HepG2 (cell line): ENCODE measurements at regions not wholly inside any gene's neighbourhood (a gene's known extent, or its start where the extent isn't known, plus 50 kb on each side); places are given as distances from the start of the nearest gene placed in this dataset.

Experiments used
- ATAC-seq: fragments of 200-7000 bp; cut with Tn5 transposase; 3 replicates; pipeline ENCODE4 v1.9.1; 2020; ENCODE audit warnings: mild to moderate bottlenecking, moderate library complexity
- BruUV-seq: library from RNA; stranded (reverse); fragments of 400-500 nt; replicated peaks from 2 replicates; lab custom pipeline; 2021; lab: Mats Ljungman, UMichigan
- CTCF ChIA-PET: fragments of 300-600 bp; formaldehyde crosslinking; extraction: SDS; loops from one replicate; lab custom pipeline; 2021; ENCODE audit warnings: low total read pairs, inconsistent platforms, low intra/inter-chr PET ratio; lab: Yijun Ruan, JAX
- POLR2A ChIA-PET: fragments of 350-600 bp; sonication (Branson Sonifier 250); formaldehyde crosslinking; loops from one replicate; lab custom pipeline; 2020; ENCODE audit warnings: antibody characterized with exemption, inconsistent platforms; lab: Yijun Ruan, JAX
- DNase-seq: peaks from one replicate; pipeline ENCODE4 v3.0.0-alpha.2; 2015; ENCODE audit warnings: low spot score
- FAIRE-seq: peaks from 3 replicates; lab custom pipeline; 2011; peaks lifted over from hg19 to GRCh38; lab: Jason Lieb, UNC
- H2AFZ ChIP-seq: one replicate; pipeline ENCODE4 v1.6.1; 2011; ENCODE audit warnings: low read length, inconsistent platforms
- H3K27ac ChIP-seq: fragments of 300-600 bp; 3 replicates; pipeline ENCODE4 v1.8.0; 2011; ENCODE audit warnings: mixed run types, mild to moderate bottlenecking, mixed read lengths, low read length, inconsistent platforms; ENCODE audit not compliant: insufficient read depth; ENCODE audit errors: extremely low read length
- H3K27me3 ChIP-seq, 2 experiments: fragments of 200-600 bp in 1 of 2; 2 replicates in 1 of 2; 3 replicates in 1 of 2; pipeline versions ENCODE4 v1.6.0 to v1.8.0; 2011; ENCODE audit warnings: low read length in 2 of 2, mild to moderate bottlenecking in 2 of 2, moderate library complexity in 2 of 2, inconsistent platforms in 1 of 2; ENCODE audit not compliant: insufficient read depth in 2 of 2, control insufficient read depth in 1 of 2
- H3K36me3 ChIP-seq, 2 experiments: fragments of 200-600 bp in 1 of 2; replicated peaks in 1 of 2; 2 replicates in 1 of 2; 3 replicates in 1 of 2; pipeline versions ENCODE4 v1.5.1 to v1.8.0; 2011; ENCODE audit warnings: low read length in 2 of 2, inconsistent platforms in 1 of 2; ENCODE audit not compliant: insufficient read depth in 2 of 2, control insufficient read depth in 1 of 2
- H3K4me1 ChIP-seq: 2 replicates; pipeline ENCODE4 v1.5.1; 2012; ENCODE audit warnings: low read length, inconsistent platforms; ENCODE audit not compliant: insufficient read depth
- H3K4me2 ChIP-seq: 2 replicates; pipeline ENCODE4 v1.6.0; 2011; ENCODE audit warnings: low read depth, low read length, inconsistent platforms
- H3K4me3 ChIP-seq, 3 experiments: fragments of 200-600 bp in 1 of 3; sonication (generic), shearing (Covaris generic) in 1 of 3; replicated peaks in 1 of 3; 2 replicates each; pipeline ENCODE4 v1.5.1; 2011 to 2016; ENCODE audit warnings: low read length in 3 of 3, inconsistent platforms in 2 of 3, low read depth in 2 of 3, mild to moderate bottlenecking in 2 of 3, control low read depth in 1 of 3, mixed read lengths in 1 of 3; ENCODE audit not compliant: insufficient read depth in 1 of 3
- H3K79me2 ChIP-seq: one replicate; pipeline ENCODE4 v1.6.1; 2011; ENCODE audit warnings: low read length, inconsistent platforms; ENCODE audit not compliant: insufficient read depth
- H3K9ac ChIP-seq: 2 replicates; pipeline ENCODE4 v1.6.0; 2011; ENCODE audit warnings: mild to moderate bottlenecking, low read depth, low read length, inconsistent platforms; ENCODE audit not compliant: insufficient read depth
- H3K9me3 ChIP-seq: 2 replicates; pipeline ENCODE4 v1.5.1; 2012; ENCODE audit warnings: mild to moderate bottlenecking, low read length
- H4K20me1 ChIP-seq: 2 replicates; pipeline ENCODE4 v1.6.0; 2011; ENCODE audit warnings: inconsistent platforms, mild to moderate bottlenecking, low read length, moderate library complexity; ENCODE audit not compliant: insufficient read depth
- CAMTA2 ChIP-seq: sonication (generic); formaldehyde crosslinking; IDR thresholded peaks from 2 replicates; pipeline ENCODE4 v1.4.0; 2020; ENCODE audit warnings: mild to moderate bottlenecking, missing genetic modification reagents, borderline replicate concordance
- ERF ChIP-seq: IDR thresholded peaks from 2 replicates; pipeline ENCODE4 v1.6.1; 2018; ENCODE audit warnings: missing biosample characterization, missing genetic modification reagents
- HMGA1 ChIP-seq: sonication (generic); formaldehyde crosslinking; conservative IDR thresholded peaks from 2 replicates; pipeline ENCODE4 v1.4.0; 2020; ENCODE audit warnings: missing genetic modification reagents
- HMGXB4 ChIP-seq, 2 experiments: sonication (generic) in 1 of 2; formaldehyde crosslinking in 1 of 2; IDR thresholded peaks; 2 replicates each; pipeline versions ENCODE4 v1.4.0 to v1.6.1; 2018 to 2020; ENCODE audit warnings: missing genetic modification reagents in 2 of 2, borderline replicate concordance in 1 of 2, low read depth in 1 of 2, mild to moderate bottlenecking in 1 of 2, missing biosample characterization in 1 of 2
- HNRNPK ChIP-seq: fragments of 200-400 bp; formaldehyde crosslinking; IDR thresholded peaks from 2 replicates; pipeline ENCODE4 v1.6.1; 2018; ENCODE audit warnings: low read length, low read depth, moderate library complexity, mild to moderate bottlenecking; ENCODE audit not compliant: poor library complexity, severe bottlenecking
- LCORL ChIP-seq, 2 experiments: fragments of 450-650 bp in 1 of 2; sonication (generic) in 1 of 2; formaldehyde crosslinking in 1 of 2; IDR thresholded peaks; 2 replicates each; pipeline versions ENCODE4 v1.5.0 to v1.6.1; 2017 to 2020; ENCODE audit warnings: antibody characterized with exemption in 1 of 2, missing genetic modification reagents in 1 of 2
- NFE2 ChIP-seq: sonication (generic); formaldehyde crosslinking; IDR thresholded peaks from 2 replicates; pipeline ENCODE4 v1.4.0; 2020; ENCODE audit warnings: missing genetic modification reagents
- NR3C1 ChIP-seq: sonication (generic); formaldehyde crosslinking; IDR thresholded peaks from 2 replicates; pipeline ENCODE4 v1.4.0; 2020; ENCODE audit warnings: missing genetic modification reagents
- ONECUT2 ChIP-seq: sonication (generic); formaldehyde crosslinking; IDR thresholded peaks from 2 replicates; pipeline ENCODE4 v1.4.0; 2020; ENCODE audit warnings: missing genetic modification reagents
- TARDBP ChIP-seq: sonication (generic); formaldehyde crosslinking; IDR thresholded peaks from 2 replicates; pipeline ENCODE4 v1.8.0; 2022; ENCODE audit warnings: mild to moderate bottlenecking, missing genetic modification reagents
- ZC3H4 ChIP-seq: sonication (generic); formaldehyde crosslinking; IDR thresholded peaks from 2 replicates; pipeline ENCODE4 v1.4.0; 2020; ENCODE audit warnings: missing genetic modification reagents, borderline replicate concordance
- ZMYM3 ChIP-seq: sonication (generic); formaldehyde crosslinking; IDR thresholded peaks from 2 replicates; pipeline ENCODE4 v1.5.1; 2020; ENCODE audit warnings: mild to moderate bottlenecking, missing genetic modification reagents
- ZNF160 ChIP-seq: sonication (generic); formaldehyde crosslinking; IDR thresholded peaks from 2 replicates; pipeline ENCODE4 v1.8.0; 2022; ENCODE audit warnings: mild to moderate bottlenecking, inconsistent platforms, missing genetic modification reagents
- ZNF800 ChIP-seq: sonication (generic); formaldehyde crosslinking; IDR thresholded peaks from 2 replicates; pipeline ENCODE4 v1.4.0; 2020; ENCODE audit warnings: missing genetic modification reagents
- ZSCAN30 ChIP-seq: sonication (generic); formaldehyde crosslinking; IDR thresholded peaks from 2 replicates; pipeline ENCODE4 v1.5.0; 2020; ENCODE audit warnings: mild to moderate bottlenecking, missing genetic modification reagents
- WGBS: methylation state at CpG from one replicate; pipeline ENCODE4 v1.1.6; 2017; ENCODE audit warnings: low lambda C conversion rate; 5-methylcytosine and 5-hydroxymethylcytosine counted together
- in situ Hi-C: cut with HindIII; loops from 2 replicates; pipeline ENCODE4 v1.10.0; 2017; ENCODE audit warnings: low pct_unique_long_range_greater_than_20kb; ENCODE audit not compliant: extremely low pct_ligation_motif_present
- intact Hi-C: fragments of 100-400 bp; cut with micrococcal nuclease; formaldehyde crosslinking; loops from one replicate; pipeline ENCODE4 v1.10.0; 2022; ENCODE audit not compliant: unreplicated experiment

GRCh38 chr4:175421506-175421905 is 390.6 kb downstream of the GPM6A start (continued):
- TF ChIP-seq ZC3H4 (CRISPR knock-in tag) = no peak
- TF ChIP-seq HNRNPK = no peak

GRCh38 chr4:175422331-175422730 is 389.7 kb downstream of the GPM6A start:
- 38% methylated on average over 2 of the region's 2 CpGs for WGBS
- H3K4me3 ChIP-seq = no peak overlapping the region
- no peak overlapping the region for H3K9ac ChIP-seq
- no peaks in the 10 kb centered on the region for H3K27me3 ChIP-seq
- ATAC-seq (no peak), DNase-seq (no peak), FAIRE-seq (no peak)
- ChIA-PET CTCF (no interaction called here), POLR2A (no interaction called here)
- no peak overlapping the region for H3K4me2 ChIP-seq
- H3K4me1 ChIP-seq = no peaks in the 10 kb centered on the region
- no peaks in the 10 kb centered on the region for H3K79me2 ChIP-seq
- intact Hi-C loops = no loop called here
- no peaks in the 10 kb centered on the region for H3K36me3 ChIP-seq
- no peak for TF ChIP-seq TARDBP (CRISPR knock-in tag)
- no peak for TF ChIP-seq LCORL (IDR thresholded peaks at IDR 0.05)
- TF ChIP-seq LCORL (CRISPR knock-in tag; IDR thresholded peaks at IDR 0.05) = no peak
- no peak for TF ChIP-seq ERF (CRISPR knock-in tag)
- H4K20me1 ChIP-seq = no peaks in the 10 kb centered on the region
- BruUV-seq = no TSS peak
- no peak overlapping the region for H3K27ac ChIP-seq
- in situ Hi-C loops = no loop called here
- no peak overlapping the region for H2AFZ ChIP-seq
- H3K9me3 ChIP-seq = peaks cover 70% of the 10 kb centered on the region

- Histone ChIP-seq H3K4me3 (no peak overlapping the region), H2AFZ (no peak overlapping the region), H3K4me2 (no peak overlapping the region), H3K79me2 (no peaks in the 10 kb centered on the region), H4K20me1 (no peaks in the 10 kb centered on the region), H3K27ac (no peak overlapping the region), H3K9ac (no peak overlapping the region), H3K9me3 (peaks cover 73% of the 10 kb centered on the region), H3K4me1 (no peaks in the 10 kb centered on the region), H3K27me3 (no peaks in the 10 kb centered on the region), H3K36me3 (no peaks in the 10 kb centered on the region)
- intact Hi-C loops (no loop called here), in situ Hi-C loops (no loop called here)
- BruUV-seq = no TSS peak
- ChIA-PET POLR2A (no interaction called here), CTCF (no interaction called here)
- DNase-seq = no peak
- ATAC-seq = no peak
- no peak for FAIRE-seq
- 19% methylated on average over 4 of the region's 4 CpGs for WGBS
- TF ChIP-seq HMGXB4 (CRISPR knock-in tag; IDR thresholded peaks at IDR 0.05; ENCODE audit: borderline replicate concordance in 1 of 2, low read depth in 1 of 2) (no peak), ZNF800 (CRISPR knock-in tag) (no peak), NFE2 (no peak), ZMYM3 (CRISPR knock-in tag) (no peak), CAMTA2 (CRISPR knock-in tag) (no peak), NR3C1 (CRISPR knock-in tag) (no peak), ZSCAN30 (CRISPR knock-in tag) (no peak), HMGA1 (CRISPR knock-in tag) (no peak), ZNF160 (CRISPR knock-in tag) (no peak), ONECUT2 (CRISPR knock-in tag) (no peak)
Measured at GRCh38 chr4:175424111-175424510, 388.0 kb downstream of the GPM6A start.
